Osteocyte (in vitro differentiated cells): ENCODE measurements at regions not wholly inside any gene's neighbourhood (a gene's known extent, or its start where the extent isn't known, plus 50 kb on each side); places are given as distances from the start of the nearest gene placed in this dataset.

ENCODE experiments used
- DNase-seq: peaks from one replicate; pipeline ENCODE4 v3.0.0; 2021; ENCODE audit warnings: mixed read lengths; ENCODE audit not compliant: unreplicated experiment; ENCODE audit errors: extremely low spot score
- H3K27ac Mint-ChIP-seq: one replicate; pipeline ENCODE4 v1.8.0; 2021; ENCODE audit warnings: mild to moderate bottlenecking, mixed read lengths; ENCODE audit not compliant: unreplicated experiment
- H3K27me3 Mint-ChIP-seq: one replicate; pipeline ENCODE4 v1.8.0; 2021; ENCODE audit warnings: mixed read lengths; ENCODE audit not compliant: unreplicated experiment
- H3K36me3 Mint-ChIP-seq: one replicate; pipeline ENCODE4 v1.8.0; 2021; ENCODE audit warnings: mixed read lengths; ENCODE audit not compliant: unreplicated experiment
- H3K4me1 Mint-ChIP-seq: one replicate; pipeline ENCODE4 v1.8.0; 2021; ENCODE audit warnings: mixed read lengths; ENCODE audit not compliant: unreplicated experiment
- H3K4me3 Mint-ChIP-seq: one replicate; pipeline ENCODE4 v1.8.0; 2021; ENCODE audit warnings: mild to moderate bottlenecking, moderate library complexity, mixed read lengths; ENCODE audit not compliant: unreplicated experiment
- H3K9me3 Mint-ChIP-seq: one replicate; pipeline ENCODE4 v1.8.0; 2021; ENCODE audit warnings: mixed read lengths; ENCODE audit not compliant: unreplicated experiment
- TF ChIP-seq, protein P1 (sequence below): fragments of 200-600 bp; sonication (generic); IDR thresholded peaks from 2 replicates; pipeline ENCODE4 v1.5.0; 2021; ENCODE audit warnings: antibody characterized with exemption, mild to moderate bottlenecking, moderate library complexity

DNA sequence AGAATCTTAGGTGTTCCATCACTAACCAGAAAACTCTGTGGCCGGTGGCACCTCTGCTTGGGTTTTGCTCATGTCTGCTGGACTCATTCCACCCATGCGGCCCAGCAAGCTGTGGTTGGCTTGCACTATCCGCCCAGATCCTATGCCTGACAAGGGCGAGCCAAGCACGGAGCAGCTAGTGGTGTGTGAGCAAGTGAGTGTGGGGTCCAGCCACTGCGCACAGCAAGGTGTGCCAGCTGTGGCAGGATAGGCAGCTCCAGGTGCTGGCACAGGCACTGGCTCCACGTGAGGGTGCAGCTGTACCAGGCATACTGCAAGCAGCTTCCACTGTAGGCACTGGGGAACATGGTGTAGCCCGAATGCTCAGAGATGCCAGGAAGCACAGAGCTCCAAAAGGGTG, 813.7 kb upstream of the CNTN5 start:
- no peak overlapping the region for H3K27ac Mint-ChIP-seq
- no peaks in the 10 kb centered on the region for H3K27me3 Mint-ChIP-seq
- TF ChIP-seq, protein P1, sequence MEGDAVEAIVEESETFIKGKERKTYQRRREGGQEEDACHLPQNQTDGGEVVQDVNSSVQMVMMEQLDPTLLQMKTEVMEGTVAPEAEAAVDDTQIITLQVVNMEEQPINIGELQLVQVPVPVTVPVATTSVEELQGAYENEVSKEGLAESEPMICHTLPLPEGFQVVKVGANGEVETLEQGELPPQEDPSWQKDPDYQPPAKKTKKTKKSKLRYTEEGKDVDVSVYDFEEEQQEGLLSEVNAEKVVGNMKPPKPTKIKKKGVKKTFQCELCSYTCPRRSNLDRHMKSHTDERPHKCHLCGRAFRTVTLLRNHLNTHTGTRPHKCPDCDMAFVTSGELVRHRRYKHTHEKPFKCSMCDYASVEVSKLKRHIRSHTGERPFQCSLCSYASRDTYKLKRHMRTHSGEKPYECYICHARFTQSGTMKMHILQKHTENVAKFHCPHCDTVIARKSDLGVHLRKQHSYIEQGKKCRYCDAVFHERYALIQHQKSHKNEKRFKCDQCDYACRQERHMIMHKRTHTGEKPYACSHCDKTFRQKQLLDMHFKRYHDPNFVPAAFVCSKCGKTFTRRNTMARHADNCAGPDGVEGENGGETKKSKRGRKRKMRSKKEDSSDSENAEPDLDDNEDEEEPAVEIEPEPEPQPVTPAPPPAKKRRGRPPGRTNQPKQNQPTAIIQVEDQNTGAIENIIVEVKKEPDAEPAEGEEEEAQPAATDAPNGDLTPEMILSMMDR, result no peak
- H3K36me3 Mint-ChIP-seq, result no peaks in the 10 kb centered on the region
- DNase-seq, result no peak
- H3K9me3 Mint-ChIP-seq, result peaks cover 6% of the 10 kb centered on the region
- no peaks in the 10 kb centered on the region for H3K4me1 Mint-ChIP-seq
- H3K4me3 Mint-ChIP-seq, result no peak overlapping the region

DNA sequence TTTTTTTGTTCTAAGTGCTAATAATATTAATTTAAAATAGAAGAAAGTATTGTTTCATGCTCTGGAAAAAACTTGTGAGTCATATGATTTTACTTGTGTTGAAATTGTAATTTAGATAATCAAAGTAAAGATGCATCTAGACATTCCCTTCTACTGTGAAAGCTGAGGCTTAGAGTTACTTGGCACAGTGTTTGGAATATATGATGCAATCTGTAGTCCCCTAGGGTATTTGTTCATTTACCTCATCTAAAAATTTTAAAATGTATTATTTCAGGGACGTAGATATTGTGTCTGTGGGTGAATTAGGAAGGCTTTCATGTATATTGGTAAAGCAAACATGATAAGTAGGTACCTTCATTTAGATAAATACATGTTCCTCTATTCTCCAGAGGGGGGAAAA, 793.5 kb upstream of the CNTN5 start:
- Mint-ChIP-seq H3K27me3 (no peaks in the 10 kb centered on the region), H3K4me3 (no peak overlapping the region), H3K4me1 (no peaks in the 10 kb centered on the region), H3K9me3 (no peaks in the 10 kb centered on the region), H3K27ac (no peak overlapping the region), H3K36me3 (no peaks in the 10 kb centered on the region)
- TF ChIP-seq, protein P1, result no peak
- DNase-seq, result no peak

DNA sequence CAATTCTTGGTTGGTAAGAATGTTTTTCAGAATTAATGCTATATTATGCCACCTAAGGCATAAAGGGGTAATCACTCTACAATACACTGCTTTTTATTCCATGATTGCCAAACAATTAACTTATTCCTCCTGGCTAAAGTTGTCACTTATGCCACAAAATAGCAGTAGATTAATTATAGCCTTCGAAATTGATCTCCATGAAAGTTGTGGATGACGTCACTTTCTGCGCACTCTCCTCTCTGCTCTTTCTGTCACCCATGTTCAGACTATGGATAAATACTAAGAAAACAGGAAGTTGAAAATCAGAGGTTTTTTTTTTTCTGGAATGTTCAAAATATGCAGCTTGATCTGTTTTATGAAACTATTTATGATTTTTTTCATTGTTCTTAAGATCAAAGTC, 790.1 kb upstream of the CNTN5 start:
- no peak for DNase-seq
- H3K36me3 Mint-ChIP-seq, result no peaks in the 10 kb centered on the region
- H3K4me1 Mint-ChIP-seq, result no peaks in the 10 kb centered on the region
- no peak overlapping the region for H3K27ac Mint-ChIP-seq
- H3K9me3 Mint-ChIP-seq, result no peaks in the 10 kb centered on the region
- TF ChIP-seq, protein P1, result no peak
- H3K4me3 Mint-ChIP-seq, result no peak overlapping the region
- no peaks in the 10 kb centered on the region for H3K27me3 Mint-ChIP-seq

DNA sequence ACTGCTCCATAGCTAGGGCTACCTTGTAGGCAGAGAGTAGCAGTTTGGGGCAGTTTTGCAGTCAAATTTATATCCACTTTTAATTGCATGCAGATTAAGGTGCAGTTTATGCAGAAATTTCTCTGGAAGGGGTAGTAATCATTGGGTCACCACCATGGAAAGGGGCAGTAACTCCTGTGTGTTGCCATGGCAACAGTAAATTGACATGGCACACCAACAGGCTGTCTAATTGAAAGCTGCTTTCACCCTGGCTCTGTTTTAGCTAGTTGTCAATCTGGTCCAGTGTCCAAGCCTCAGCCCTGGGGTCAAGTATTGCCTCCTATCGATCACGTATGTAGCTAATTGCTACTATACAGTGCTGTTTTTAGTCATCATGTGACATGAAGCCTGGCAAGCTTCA, 786.1 kb upstream of the CNTN5 start:
- Mint-ChIP-seq H3K9me3 (peaks cover 6% of the 10 kb centered on the region), H3K4me1 (no peaks in the 10 kb centered on the region)
- DNase-seq, result no peak

DNA sequence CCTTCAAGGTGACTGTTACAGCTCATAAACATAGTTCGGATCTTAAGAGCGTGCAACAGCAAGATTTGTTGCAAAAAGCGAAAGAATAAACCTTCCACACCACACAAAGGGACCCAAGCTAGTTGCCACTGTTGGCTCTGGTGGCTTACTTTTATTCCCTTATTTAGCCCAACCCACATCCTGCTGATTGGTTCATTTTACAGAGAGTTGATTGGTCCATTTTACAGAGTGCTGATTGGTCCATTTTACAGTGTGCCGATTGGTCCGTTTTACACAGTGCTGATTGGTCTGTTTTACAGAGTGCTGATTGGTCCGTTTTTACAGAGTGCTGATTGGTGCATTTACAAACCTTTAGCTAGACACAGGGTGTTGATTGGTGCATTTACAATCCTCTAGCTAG, 776.9 kb upstream of the CNTN5 start:
- Mint-ChIP-seq H3K27me3 (no peaks in the 10 kb centered on the region), H3K4me3 (no peak overlapping the region), H3K36me3 (no peaks in the 10 kb centered on the region), H3K27ac (no peak overlapping the region), H3K4me1 (no peaks in the 10 kb centered on the region), H3K9me3 (peaks cover 31% of the 10 kb centered on the region)
- DNase-seq, result no peak
- TF ChIP-seq, protein P1, result no peak

More for the DNA sequence above, 786.1 kb upstream of the CNTN5 start:
- H3K36me3 Mint-ChIP-seq, result no peaks in the 10 kb centered on the region
- TF ChIP-seq, protein P1, result no peak
- no peak overlapping the region for H3K4me3 Mint-ChIP-seq
- no peak overlapping the region for H3K27ac Mint-ChIP-seq
- H3K27me3 Mint-ChIP-seq, result no peaks in the 10 kb centered on the region
